CD4-positive, alpha-beta T cell (primary cell): ENCODE measurements at regions not wholly inside any gene's neighbourhood (a gene's known extent, or its start where the extent isn't known, plus 50 kb on each side); places are given as distances from the start of the nearest gene placed in this dataset.

ENCODE experiments used
- ATAC-seq: fragments of 200-7000 bp; cut with Tn5 transposase; one replicate; pipeline ENCODE4 v1.10.0; 2022; ENCODE audit warnings: mild to moderate bottlenecking; ENCODE audit not compliant: poor library complexity
- CTCF ChIA-PET: fragments of 350-600 bp; sonication (Branson Sonifier 250); formaldehyde crosslinking; loops from one replicate; lab custom pipeline; 2021; ENCODE audit warnings: antibody characterized with exemption, inconsistent platforms; lab: Charles Lee
- POLR2A ChIA-PET: fragments of 350-600 bp; sonication (Branson Sonifier 250); formaldehyde crosslinking; loops from one replicate; lab custom pipeline; 2021; ENCODE audit warnings: antibody characterized with exemption, inconsistent platforms; lab: Charles Lee
- DNase-seq, 14 experiments: peaks; one replicate each; pipeline ENCODE4 v3.0.0-alpha.2; 2013 to 2020; ENCODE audit warnings: mixed read lengths in 2 of 14
- H3K27ac ChIP-seq, 2 donors: one replicate each; pipeline versions ENCODE4 v1.5.1 to v1.7.0; 2013; ENCODE audit warnings: low read length in 2 of 2, low read depth in 1 of 2, mild to moderate bottlenecking in 1 of 2
- H3K27me3 ChIP-seq, 2 experiments: 1 replicate in 1 of 2; 2 replicates in 1 of 2; pipeline versions ENCODE4 v1.6.1 to v1.7.0; 2013; ENCODE audit warnings: low read length in 2 of 2, control low read depth in 1 of 2, mild to moderate bottlenecking in 1 of 2, moderate library complexity in 1 of 2; ENCODE audit not compliant: insufficient read depth in 2 of 2, control insufficient read depth in 1 of 2
- H3K36me3 ChIP-seq: one replicate; pipeline ENCODE4 v1.6.1; 2013; ENCODE audit warnings: low read length, control low read depth; ENCODE audit not compliant: insufficient read depth
- H3K4me1 ChIP-seq: one replicate; pipeline ENCODE4 v1.6.1; 2013; ENCODE audit warnings: low read length, control low read depth; ENCODE audit not compliant: insufficient read depth
- H3K4me3 ChIP-seq: one replicate; pipeline ENCODE4 v1.5.1; 2013; ENCODE audit warnings: mild to moderate bottlenecking, low read length, moderate library complexity
- H3K9me3 ChIP-seq, 2 experiments: 1 replicate in 1 of 2; 2 replicates in 1 of 2; pipeline versions ENCODE4 v1.6.1 to v1.7.0; 2013; ENCODE audit warnings: low read length in 2 of 2, mild to moderate bottlenecking in 2 of 2, control low read depth in 1 of 2, moderate library complexity in 1 of 2; ENCODE audit not compliant: control insufficient read depth in 1 of 2, insufficient read depth in 1 of 2
- H3K27ac Mint-ChIP-seq: one replicate; pipeline ENCODE4 v1.8.0; 2020; ENCODE audit warnings: mixed read lengths
- H3K27me3 Mint-ChIP-seq: one replicate; pipeline ENCODE4 v1.8.0; 2021; ENCODE audit warnings: mixed read lengths
- H3K36me3 Mint-ChIP-seq: one replicate; pipeline ENCODE4 v1.8.0; 2021; ENCODE audit warnings: low read depth, mixed read lengths
- H3K4me1 Mint-ChIP-seq: one replicate; pipeline ENCODE4 v1.8.0; 2021; ENCODE audit warnings: low read depth, mixed read lengths
- H3K4me3 Mint-ChIP-seq: one replicate; pipeline ENCODE4 v1.8.0; 2020; ENCODE audit warnings: mild to moderate bottlenecking, mixed read lengths
- H3K9me3 Mint-ChIP-seq: one replicate; pipeline ENCODE4 v1.8.0; 2020; ENCODE audit warnings: mixed read lengths
- CTCF ChIP-seq: fragments of 200-600 bp; IDR thresholded peaks from one replicate; pipeline ENCODE4 v1.8.0; 2022; ENCODE audit warnings: antibody characterized with exemption, mild to moderate bottlenecking
- intact Hi-C, 2 experiments: fragments of 100-400 bp; cut with DNase I in 1 of 2; cut with micrococcal nuclease in 1 of 2; formaldehyde crosslinking; loops; one replicate each; pipeline versions ENCODE4 v1.15.1 to v1.9.0; 2023 to 2025; cut with DNase I, micrococcal nuclease

- no peak overlapping the region for H3K27ac ChIP-seq
- Mint-ChIP-seq H3K4me1 (peaks cover 11% of the 10 kb centered on the region), H3K9me3 (no peaks in the 10 kb centered on the region), H3K27me3 (peaks cover 4% of the 10 kb centered on the region), H3K4me3 (no peak overlapping the region), H3K36me3 (no peaks in the 10 kb centered on the region), H3K27ac (no peak overlapping the region)
- no peaks in the 10 kb centered on the region for H3K36me3 ChIP-seq
- ChIA-PET CTCF (no interaction called here), POLR2A (interaction anchor here (0.6 kb wide), 1 partner anchor 67 kb away, joined by 3 read pairs; no protein-coding TSS in a partner anchor)
- no peaks in the 10 kb centered on the region for H3K27me3 ChIP-seq
- intact Hi-C loops, result no loop called here
- no peaks in the 10 kb centered on the region for H3K4me1 ChIP-seq
- H3K4me3 ChIP-seq, result no peak overlapping the region
- DNase-seq, result no peak
- no peak for TF ChIP-seq CTCF
- no peak for ATAC-seq
- peaks cover 0 to 3% of the 10 kb centered on the region in 2 experiments for H3K9me3 ChIP-seq
These were observed 160.7 kb downstream of the HHIPL2 start for GRCh38 chr1:222387007-222387814.

- H3K27me3 Mint-ChIP-seq, result no peaks in the 10 kb centered on the region
- peaks cover 4% of the 10 kb centered on the region for H3K9me3 Mint-ChIP-seq
- no peak overlapping the region for H3K4me3 Mint-ChIP-seq
- no peak for ATAC-seq
- Histone ChIP-seq H3K4me3 (no peak overlapping the region), H3K27ac (no peak overlapping the region), H3K27me3 (no peaks in the 10 kb centered on the region), H3K9me3 (peaks cover 0 to 3% of the 10 kb centered on the region in 2 experiments), H3K36me3 (no peaks in the 10 kb centered on the region), H3K4me1 (no peaks in the 10 kb centered on the region)
- peak in 1 of 14 experiments; percentile 7 for DNase-seq
- TF ChIP-seq CTCF, result no peak
- POLR2A ChIA-PET, result no interaction called here
- intact Hi-C loops, result no loop called here
- H3K4me1 Mint-ChIP-seq, result peaks cover 11% of the 10 kb centered on the region
- H3K27ac Mint-ChIP-seq, result no peak overlapping the region
- no peaks in the 10 kb centered on the region for H3K36me3 Mint-ChIP-seq
- CTCF ChIA-PET, result no interaction called here
These were observed 161.9 kb downstream of the HHIPL2 start for GRCh38 chr1:222385955-222386354.

GRCh38 chr1:222385262-222385661, 162.6 kb downstream of the HHIPL2 start:
- Histone ChIP-seq H3K27me3 (no peaks in the 10 kb centered on the region), H3K36me3 (no peaks in the 10 kb centered on the region), H3K4me3 (no peak overlapping the region), H3K4me1 (no peaks in the 10 kb centered on the region), H3K9me3 (peaks cover 0 to 3% of the 10 kb centered on the region in 2 experiments), H3K27ac (no peak overlapping the region)
- intact Hi-C loops, result no loop called here
- Mint-ChIP-seq H3K36me3 (no peaks in the 10 kb centered on the region), H3K27ac (no peak overlapping the region), H3K9me3 (peaks cover 9% of the 10 kb centered on the region), H3K27me3 (no peaks in the 10 kb centered on the region), H3K4me3 (no peak overlapping the region), H3K4me1 (peaks cover 11% of the 10 kb centered on the region)
- no peak for TF ChIP-seq CTCF
- POLR2A ChIA-PET, result no interaction called here
- CTCF ChIA-PET, result no interaction called here
- no peak for ATAC-seq
- DNase-seq, result no peak
